NCI-H345 treated with DMSO at 0.1 percent for 48 hours (cell line): ENCODE measurements at regions not wholly inside any gene's neighbourhood (a gene's known extent, or its start where the extent isn't known, plus 50 kb on each side); places are given as distances from the start of the nearest gene placed in this dataset.
"Not testable (repeated sequence)": the region's sequence is repeated elsewhere in the genome, so short reads cannot be mapped to it uniquely, and the experiment has no call there.

Experiments
- DNase-seq: peaks from one replicate; lab custom pipeline; 2025; ENCODE audit not compliant: unreplicated experiment; lab: John Stamatoyannopoulos, UW

- no peak for DNase-seq
Measured at GRCh38 chr15:79492065-79492464, 59.9 kb downstream of the MINAR1 start.

- no peak for DNase-seq
Measured at GRCh38 chr15:79494384-79494909, 62.3 kb downstream of the MINAR1 start.

GRCh38 chr15:79494963-79495755 lies 63.0 kb downstream of the MINAR1 start:
- no peak for DNase-seq

- DNase-seq: no peak
Measured at GRCh38 chr15:79495775-79496174, 63.6 kb downstream of the MINAR1 start.

GRCh38 chr15:79496838-79497237 lies 64.7 kb downstream of the MINAR1 start:
- no peak for DNase-seq

GRCh38 chr15:79501086-79501485 lies 69.0 kb downstream of the MINAR1 start:
- DNase-seq: no peak

GRCh38 chr15:79505956-79506355 lies 73.8 kb downstream of the MINAR1 start:
- DNase-seq: no peak

GRCh38 chr15:79512844-79513243 lies 80.7 kb downstream of the MINAR1 start:
- DNase-seq: not testable (repeated sequence)

GRCh38 chr15:79513417-79513816 lies 81.3 kb downstream of the MINAR1 start:
- no peak for DNase-seq

- no peak for DNase-seq
Measured at GRCh38 chr15:79513940-79514339, 81.8 kb downstream of the MINAR1 start.

GRCh38 chr15:79515300-79516027 lies 83.3 kb downstream of the MINAR1 start:
- DNase-seq: no peak

- DNase-seq: no peak
Measured at GRCh38 chr15:79516155-79516554, 84.0 kb downstream of the MINAR1 start.

- no peak for DNase-seq
Measured at GRCh38 chr15:79516646-79517045, 84.5 kb downstream of the MINAR1 start.

- DNase-seq: no peak
Measured at GRCh38 chr15:79519628-79520027, 87.5 kb downstream of the MINAR1 start.

- DNase-seq: no peak
Measured at GRCh38 chr15:79520654-79521053, 88.5 kb downstream of the MINAR1 start.

GRCh38 chr15:79522656-79523055 lies 90.5 kb downstream of the MINAR1 start:
- no peak for DNase-seq

- no peak for DNase-seq
Measured at GRCh38 chr15:79523266-79523665, 91.1 kb downstream of the MINAR1 start.

GRCh38 chr15:79524531-79524930 lies 92.4 kb downstream of the MINAR1 start:
- DNase-seq: no peak

GRCh38 chr15:79526376-79526775 lies 94.2 kb downstream of the MINAR1 start:
- DNase-seq: no peak

- DNase-seq: no peak
Measured at GRCh38 chr15:79527821-79528220, 95.7 kb downstream of the MINAR1 start.

- no peak for DNase-seq
Measured at GRCh38 chr15:79529157-79529785, 97.1 kb downstream of the MINAR1 start.

- no peak for DNase-seq
Measured at GRCh38 chr15:79535536-79535935, 103.4 kb downstream of the MINAR1 start.
